ENCODE measurements at regions not wholly inside any gene's neighbourhood (a gene's known extent, or its start where the extent isn't known, plus 50 kb on each side); places are given as distances from the start of the nearest gene placed in this dataset.
A peak's percentile ranks its signal among the peaks of the same experiment; 100 is the strongest.

DNA sequence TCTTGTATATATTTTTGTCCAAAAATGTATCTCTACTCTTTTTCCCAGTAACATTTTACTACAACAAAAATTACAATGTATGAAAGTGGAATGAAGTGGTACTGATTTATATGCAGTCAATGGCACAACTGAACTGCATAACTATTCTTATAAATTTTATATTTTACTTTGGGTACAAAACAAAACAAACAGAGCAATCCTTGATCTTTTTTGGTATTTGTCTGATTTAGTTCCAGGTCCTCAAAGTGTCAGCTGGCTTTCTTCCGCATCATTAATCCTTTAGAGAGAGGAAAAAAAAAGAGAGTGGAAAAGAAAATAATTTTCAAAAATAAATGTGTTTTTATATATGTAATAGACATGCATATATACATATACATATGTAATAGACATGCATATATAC is 252.4 kb upstream of the SLIT2 start:
- no peak for DNase-seq (ENCODE audit: low read depth in 2 of 2)

DNA sequence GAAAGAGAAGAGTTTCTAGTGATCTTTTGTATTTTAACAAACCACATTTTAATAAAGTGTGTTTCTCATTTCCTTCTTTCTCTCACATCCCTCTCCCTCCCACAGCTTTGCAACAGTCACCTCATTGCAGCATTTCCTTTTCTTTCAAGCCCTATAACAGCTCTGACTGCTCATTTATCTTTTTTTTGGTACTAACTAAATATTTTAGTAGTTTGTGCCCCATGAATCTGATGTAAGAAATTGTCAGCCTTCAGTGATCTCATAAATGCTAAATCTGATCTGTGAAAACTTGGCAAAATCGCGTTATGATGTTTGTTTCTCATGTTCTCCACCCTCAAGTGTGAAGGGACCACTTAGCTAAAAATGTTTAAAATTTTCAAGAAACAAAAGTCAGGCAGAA is 258.5 kb upstream of the SLIT2 start:
- DNase-seq (ENCODE audit: low read depth in 2 of 2): no peak

DNA sequence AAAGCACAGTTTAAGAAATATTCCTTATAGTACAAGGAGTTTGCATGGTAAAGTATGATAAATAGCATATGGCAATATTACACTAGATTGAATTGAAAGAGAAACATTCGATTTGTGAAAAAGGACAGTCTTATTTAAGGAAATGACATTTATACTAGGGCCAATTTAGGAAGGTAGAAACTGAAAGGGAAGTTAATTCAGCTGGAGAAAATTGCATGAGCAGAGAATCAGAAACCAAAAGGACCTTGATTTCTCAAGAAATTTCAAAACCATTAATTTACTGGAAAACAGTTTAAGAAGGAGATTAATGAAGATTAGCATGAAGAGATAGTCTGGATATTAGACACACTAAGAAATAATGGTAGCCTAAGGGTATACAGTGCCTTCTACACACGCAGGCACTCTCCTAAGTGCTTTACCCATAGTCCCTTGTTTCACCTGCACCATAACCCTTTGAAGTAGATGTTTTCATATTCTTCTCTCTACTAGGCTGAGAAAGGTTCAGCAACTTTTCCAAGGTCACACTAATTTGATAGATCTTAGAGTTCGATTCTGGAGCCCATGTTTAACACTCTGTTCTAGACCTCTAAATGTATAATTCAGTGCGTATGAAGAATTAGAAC is 259.1 kb upstream of the SLIT2 start:
- DNase-seq (ENCODE audit: low read depth in 2 of 2): no peak

DNA sequence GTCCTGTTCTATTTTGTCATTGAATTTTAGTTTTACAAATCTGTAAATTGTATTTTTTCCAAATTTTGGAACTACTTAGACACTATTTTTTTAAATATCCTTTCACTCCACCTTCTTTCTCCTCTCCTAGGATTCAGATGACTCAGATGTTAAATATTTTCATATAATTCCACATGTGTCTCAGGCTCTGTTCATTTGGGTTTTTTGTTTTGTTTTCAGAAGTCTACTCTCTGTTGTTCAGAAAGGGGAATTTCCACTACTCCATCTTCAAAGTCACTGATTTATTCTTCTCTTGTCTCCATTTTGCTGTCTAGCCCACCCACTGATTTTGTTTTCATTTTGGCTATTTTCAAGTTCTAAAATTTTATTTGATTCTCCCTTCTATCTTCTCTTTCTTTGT is 264.0 kb upstream of the SLIT2 start:
- peak in 1 of 2 donors; percentile 10 for DNase-seq (ENCODE audit: low read depth in 2 of 2)

DNA sequence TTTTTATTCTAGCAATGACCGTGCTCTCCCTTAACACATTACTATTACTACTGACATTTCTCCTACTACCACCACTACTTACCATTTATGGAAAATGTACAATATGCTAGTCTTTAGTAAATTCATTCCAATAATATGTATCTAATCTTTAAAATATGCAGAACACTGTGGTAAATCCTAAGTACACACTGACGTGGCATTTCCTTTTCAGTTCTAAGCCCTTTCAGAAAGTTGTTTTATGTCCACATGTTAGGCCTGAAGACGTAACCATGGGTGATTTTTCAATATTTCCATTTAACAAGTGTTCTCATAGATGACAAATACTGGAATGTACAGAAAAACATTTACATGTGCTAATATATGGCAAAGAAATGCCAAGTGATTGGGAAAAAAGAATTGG is 268.6 kb upstream of the SLIT2 start:
- DNase-seq (ENCODE audit: low read depth in 2 of 2): peak in 1 of 2 donors; percentile 77

DNA sequence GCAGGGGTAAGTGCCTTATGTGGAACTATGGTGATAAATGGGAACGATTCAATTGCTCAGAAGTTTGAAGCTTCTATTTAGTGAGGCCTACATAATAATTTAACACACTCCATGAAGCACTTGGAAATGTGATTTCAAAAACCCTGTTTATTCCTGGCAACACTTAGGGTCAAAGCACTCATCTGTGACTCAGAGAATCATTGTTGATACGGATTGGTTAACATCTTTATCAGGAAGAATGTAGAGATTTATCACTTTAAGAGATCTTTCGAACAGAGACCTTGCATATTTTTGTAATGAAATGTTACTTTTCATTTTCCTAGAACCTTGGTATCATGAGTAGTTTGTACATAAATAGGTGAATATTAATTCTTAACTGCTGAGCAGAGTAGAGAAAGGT is 269.1 kb upstream of the SLIT2 start:
- DNase-seq (ENCODE audit: low read depth in 2 of 2): peak in 1 of 2 donors; percentile 53

DNA sequence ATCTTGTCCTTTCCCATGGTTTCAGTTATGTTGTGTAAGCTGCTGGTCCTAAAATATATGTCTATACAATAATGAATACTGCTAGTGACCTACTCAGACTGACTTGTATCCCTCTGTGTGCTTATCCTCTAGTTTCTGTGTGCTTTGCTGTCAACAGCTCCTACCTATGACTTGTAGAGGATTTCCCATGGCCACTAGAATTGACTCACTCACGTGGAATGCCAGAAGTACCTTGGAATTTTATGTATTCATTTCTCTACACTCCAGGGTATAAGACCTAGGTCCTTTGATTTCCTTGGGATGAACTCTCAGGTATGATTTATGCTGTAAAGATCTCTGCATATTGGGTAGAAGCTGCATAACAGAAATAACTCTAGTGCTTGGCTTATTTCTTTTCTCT is 279.9 kb upstream of the SLIT2 start:
- no peak for DNase-seq (ENCODE audit: low read depth in 2 of 2)

DNA sequence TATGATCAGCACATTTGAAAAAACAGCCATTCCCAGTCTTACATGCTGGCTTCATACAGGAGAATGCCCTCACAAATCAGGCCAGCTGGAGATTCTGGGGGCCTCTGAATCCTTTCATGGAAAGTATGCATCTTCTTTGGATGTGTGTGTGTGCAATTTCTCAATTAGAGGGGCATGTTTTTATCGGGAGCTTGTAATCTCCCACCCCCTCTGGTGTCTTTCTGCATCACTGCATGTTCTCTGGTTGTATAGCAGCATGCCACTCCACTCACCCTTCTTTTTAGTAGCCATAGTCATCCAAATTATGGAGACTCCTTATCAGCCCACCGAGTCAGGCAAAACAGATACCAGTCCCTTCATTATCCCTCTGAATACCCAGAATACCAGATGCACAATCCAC is 282.2 kb upstream of the SLIT2 start:
- no peak for DNase-seq (ENCODE audit: low read depth in 2 of 2)

DNA sequence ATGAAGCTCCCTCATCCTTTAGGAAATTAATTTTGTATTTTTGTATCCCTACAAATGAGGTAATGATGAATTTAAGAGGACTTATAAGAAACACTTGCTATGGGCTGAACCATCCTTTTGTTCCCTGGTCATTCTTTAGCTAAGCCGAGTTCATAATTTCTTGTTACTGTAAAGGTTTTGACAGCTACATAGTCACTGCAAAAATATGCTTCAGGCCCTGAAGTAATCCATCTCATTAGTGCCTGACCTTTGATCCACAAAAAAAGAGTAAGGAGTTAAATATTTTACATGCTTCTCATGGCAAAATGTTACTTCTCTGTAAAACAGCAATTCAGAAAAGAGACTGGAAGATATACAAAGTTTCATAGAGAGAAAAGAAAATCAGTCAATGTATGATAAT is 290.6 kb upstream of the SLIT2 start:
- DNase-seq (ENCODE audit: low read depth in 2 of 2): no peak

DNA sequence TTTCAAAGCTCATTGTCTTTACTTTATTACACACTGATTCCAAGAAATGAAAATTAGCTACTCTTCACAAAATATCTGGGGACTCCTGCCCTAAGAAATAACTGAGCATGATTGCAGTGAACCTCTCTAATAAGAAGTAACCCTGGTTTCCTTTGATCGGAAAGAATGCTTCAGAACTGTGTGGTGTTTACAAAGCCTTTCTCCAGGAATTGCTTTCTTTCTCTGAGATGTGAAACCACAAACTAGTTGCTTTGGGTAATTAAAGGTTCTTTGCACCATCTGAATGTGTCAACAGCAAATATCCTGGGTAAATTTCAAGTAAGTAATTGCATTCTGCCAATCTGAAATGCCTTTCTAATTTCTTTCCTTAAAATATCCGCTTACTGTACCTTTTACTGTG is 292.9 kb upstream of the SLIT2 start:
- no peak for DNase-seq (ENCODE audit: low read depth in 2 of 2)

DNA sequence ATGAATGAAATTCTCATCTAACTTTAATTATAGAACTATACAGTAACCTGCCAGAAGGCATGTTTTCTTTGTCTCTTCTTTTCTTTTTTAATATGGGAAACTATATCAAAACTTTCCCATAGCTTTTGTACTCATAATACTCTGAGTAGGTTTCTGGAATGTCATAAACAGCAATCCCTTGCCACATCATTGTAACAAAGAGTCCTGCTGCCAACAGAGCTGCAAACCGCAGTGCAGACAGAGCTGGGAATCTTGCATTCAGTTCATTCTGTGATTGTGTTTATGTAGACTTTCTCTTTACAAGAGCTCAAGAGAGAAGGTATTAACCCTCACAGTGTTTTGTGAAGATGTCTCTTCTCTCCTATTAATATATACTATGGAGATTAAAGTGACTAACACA is 304.4 kb upstream of the SLIT2 start:
- DNase-seq (ENCODE audit: low read depth in 2 of 2): no peak

DNA sequence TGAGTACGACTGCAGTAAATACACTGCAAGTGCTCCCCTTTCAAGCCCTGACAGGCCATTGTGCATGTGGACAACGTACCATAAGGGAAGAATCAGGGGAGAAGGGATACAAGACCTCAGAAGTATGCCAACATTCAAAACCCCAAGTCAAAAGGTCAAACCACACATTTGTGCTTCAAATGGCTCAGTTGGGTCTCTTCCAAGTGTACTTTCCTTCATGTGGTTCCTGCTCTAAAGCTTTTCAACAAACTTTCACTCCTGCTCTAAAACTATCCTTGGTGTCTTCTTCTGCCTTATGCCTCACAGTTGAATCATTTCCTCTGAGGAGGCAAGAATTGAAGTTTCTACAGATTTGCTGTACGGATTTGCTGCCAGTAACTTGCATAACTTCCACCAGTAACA is 305.7 kb upstream of the SLIT2 start:
- DNase-seq (ENCODE audit: low read depth in 2 of 2): peak in 1 of 2 donors; percentile 58

DNA sequence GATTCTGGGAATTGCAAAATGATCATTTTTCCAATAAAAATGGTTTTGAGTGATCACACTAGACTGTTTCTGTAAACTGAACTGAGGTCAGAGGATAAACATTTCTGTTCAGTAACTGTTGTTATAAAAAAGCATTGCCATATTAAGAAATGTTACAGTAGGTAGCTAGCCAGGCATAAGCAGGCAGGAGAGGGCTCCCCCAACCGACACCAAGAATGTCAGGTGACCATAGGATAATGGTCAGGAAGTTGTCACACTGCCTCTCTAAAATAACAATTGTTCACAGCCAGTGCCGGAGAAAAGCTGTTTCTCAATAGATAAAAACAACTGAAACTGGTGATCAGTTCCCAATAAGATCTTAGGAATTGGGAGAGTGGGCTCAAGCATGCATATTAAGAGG is 306.2 kb upstream of the SLIT2 start:
- DNase-seq (ENCODE audit: low read depth in 2 of 2): peak in 1 of 2 donors; percentile 20

DNA sequence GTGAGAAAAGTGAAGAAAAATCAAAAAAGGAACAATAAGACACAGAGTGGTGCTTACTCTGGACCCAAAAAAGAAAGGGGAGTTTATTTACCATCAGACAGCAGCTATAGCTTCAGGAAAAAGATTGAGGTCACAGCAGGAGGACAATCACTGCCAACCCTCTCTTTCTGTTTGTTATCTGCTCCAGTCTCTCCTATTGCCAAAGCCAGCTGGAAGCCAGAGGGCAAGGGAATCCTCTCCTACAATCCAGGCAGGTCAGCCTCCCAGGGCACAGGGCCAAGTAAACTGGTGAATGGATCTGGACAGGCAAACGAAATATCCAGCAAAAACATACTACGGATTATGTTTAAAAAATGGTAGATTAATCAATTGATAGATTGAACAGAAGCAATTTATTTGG is 306.9 kb upstream of the SLIT2 start:
- DNase-seq (ENCODE audit: low read depth in 2 of 2): no peak

DNA sequence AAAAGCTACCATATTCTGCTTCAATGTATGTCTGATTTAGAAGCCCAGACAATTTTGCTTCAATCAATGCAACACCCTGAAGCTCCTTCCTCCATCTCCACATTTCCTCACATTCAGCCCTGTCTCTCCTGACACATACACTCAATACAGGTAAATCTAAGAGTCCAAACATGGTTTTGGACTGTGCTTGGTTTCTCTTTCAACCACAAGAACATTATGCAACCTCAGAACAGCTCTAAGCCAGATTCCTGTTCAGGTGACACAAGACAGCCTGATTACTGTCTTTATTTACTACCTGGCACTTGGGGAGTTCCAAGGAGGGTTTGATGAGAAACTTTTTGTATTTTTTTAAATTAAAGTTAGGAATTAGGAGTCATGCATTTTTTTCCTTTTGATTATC is 307.5 kb upstream of the SLIT2 start:
- no peak for DNase-seq (ENCODE audit: low read depth in 2 of 2)

DNA sequence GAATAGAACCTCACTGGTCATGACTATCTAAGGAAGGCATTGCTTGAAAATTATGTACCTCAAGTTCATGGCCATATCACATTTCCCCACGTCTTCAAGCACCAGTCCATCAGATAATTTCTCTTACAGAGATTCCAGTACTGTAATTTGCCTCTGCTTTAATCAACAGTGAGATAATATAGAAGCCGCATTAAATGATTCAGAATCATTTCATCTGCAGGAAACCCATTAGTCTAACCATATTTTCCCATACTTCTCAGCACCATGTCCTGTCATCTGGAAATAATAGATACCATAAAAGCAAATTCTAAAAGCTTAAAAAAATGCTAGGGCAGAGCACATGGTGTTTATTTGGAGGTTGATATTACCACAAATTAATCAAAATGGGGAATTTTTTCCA is 310.3 kb upstream of the SLIT2 start:
- no peak for DNase-seq (ENCODE audit: low read depth in 2 of 2)

DNA sequence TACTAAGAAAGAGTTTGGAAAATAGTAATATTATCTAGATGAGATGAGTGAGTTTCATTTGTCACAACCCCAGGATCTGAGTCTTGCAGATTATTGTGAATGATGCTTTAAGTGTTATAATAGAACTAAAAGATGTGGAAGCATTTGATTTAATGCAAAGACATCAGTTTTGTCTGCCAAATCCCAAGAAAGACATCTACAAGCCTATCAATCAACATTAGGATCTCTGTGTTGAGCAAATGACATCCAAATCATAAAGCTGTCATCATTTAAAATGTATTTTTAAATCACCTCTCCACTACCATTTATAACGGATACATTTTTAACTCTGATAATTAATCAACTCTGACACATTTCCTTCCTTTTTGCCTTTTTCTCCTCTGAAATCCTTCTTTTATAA is 310.8 kb upstream of the SLIT2 start:
- DNase-seq (ENCODE audit: low read depth in 2 of 2): no peak

DNA sequence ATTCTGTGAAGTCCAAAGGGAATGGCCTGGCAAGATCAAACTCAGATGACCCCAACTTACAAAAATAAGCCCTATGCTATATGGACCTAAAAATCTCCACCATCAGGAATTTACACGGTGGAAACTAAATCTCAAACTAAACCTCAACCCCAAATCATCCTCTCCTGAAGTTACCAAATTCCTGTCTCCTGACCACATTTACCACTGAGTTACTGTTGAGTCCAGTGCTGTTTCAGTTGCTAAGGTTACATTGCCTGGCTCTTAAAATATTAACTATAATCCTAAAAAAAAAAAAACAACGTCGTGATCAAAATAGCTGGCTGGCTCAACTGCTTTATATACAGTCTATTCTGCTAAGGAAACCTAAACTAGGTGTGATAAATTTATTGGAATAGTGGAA is 315.2 kb upstream of the SLIT2 start:
- DNase-seq (ENCODE audit: low read depth in 2 of 2): no peak

DNA sequence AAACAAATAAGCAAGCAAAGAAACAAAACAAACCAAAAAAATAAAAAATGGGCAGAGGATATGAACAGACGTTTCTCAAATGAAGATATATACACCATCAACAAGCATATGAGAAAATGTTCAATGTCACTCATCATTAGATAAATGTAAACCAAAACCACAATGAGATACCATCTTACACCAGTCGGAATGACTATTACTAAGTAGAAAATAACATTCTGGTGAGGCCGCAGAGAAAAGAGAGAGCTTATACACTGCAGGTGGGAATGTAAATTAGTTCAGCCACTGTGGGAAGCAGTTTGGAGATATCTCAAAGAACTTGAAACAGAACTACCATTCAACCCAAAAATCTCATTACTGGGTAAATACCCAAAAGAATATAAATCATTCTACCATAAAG is 321.0 kb upstream of the SLIT2 start:
- DNase-seq (ENCODE audit: low read depth in 2 of 2): no peak

DNA sequence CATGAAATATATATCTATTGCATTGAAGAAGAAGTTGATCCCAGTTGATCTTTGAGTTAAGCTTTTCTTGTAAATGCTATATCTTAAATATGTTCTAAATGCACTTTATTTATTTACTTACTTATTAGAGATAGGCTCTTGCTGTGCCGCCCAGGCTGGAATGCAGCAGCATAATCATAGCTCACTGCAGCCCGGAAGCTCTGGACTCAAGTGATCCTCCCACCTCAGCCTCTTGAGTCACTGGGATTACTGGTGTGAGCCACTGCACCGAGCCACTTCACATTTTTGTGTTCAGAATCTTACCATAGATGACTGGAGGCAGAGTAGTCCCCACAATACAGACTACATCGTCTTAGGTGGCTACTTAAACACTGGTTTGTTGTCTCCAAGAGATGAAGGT is 324.3 kb upstream of the SLIT2 start:
- DNase-seq (ENCODE audit: low read depth in 2 of 2): no peak

DNA sequence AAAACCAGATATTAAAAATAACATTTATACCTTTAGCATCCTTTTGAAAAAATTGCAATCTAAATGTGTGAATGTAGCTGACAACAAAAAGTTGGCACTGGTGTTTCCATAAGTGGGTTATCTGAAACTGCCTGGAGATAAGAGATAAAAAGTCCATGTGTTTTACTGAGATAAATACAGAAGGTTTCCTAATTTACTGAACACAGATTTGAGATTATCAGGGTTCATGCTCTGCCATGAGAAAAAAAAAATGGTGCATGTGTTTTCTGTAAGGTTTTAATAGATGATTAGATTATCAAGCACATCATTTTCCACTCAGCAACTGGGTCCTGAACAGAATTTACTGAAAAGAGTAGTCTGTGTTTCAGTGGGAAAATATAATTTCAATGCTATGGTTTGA is 326.2 kb upstream of the SLIT2 start:
- DNase-seq (ENCODE audit: low read depth in 2 of 2): no peak

DNA sequence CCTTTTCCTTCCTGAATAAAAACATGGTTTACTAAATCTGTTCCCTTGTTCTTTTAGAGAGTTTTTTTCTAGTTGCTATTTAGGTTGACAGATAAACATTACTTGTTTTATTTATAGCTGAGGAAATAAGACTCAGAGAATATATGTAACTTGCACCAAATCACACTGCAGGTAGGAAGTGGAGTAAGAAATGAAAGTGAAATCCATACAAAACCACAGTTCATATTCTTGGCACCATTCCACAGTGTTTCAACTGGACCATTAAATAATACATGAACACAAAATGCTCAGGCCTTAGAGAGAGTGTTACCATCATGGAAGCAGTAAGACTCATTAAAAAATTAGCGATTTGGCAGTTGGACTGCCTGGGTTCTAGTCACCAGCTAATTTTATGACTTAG is 326.9 kb upstream of the SLIT2 start:
- no peak for DNase-seq (ENCODE audit: low read depth in 2 of 2)

DNA sequence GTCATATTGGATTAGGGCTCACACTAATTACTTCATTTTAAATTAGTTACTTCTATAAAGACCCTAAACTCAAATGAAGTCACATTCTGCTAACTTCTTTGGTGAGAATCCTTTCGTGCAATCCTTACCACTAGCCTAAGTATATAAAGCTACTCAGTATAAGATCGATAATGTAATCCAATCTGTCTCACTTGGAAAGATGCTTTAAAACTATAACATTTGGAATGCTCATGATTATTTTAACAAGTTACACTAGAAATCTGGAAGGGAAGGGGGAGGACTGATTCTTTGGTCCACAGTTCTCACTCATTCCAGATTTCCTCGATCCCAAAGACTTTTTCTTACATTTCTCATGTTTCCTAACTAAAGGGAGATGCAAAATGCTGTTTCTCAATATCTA is 336.4 kb upstream of the SLIT2 start:
- no peak for DNase-seq (ENCODE audit: low read depth in 2 of 2)

DNA sequence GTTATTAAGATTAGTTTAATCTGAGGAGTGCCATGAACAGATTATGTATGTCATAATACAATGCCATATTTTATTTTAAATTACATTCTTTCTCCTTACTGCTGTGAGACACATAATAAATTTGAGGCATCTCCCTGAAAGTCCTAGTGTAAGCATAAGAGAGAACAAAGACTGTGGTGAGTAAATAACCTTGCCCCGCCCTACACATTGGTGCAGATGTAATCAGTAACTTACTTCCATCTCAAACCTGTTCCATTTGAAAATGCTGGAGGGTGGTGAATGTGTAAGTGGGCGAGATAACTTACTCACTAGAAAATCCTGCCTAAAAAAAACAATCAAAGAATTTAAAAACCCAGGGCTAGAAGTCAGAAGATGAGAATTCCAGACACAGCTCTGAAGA is 338.1 kb upstream of the SLIT2 start:
- DNase-seq (ENCODE audit: low read depth in 2 of 2): no peak

Data from dermis microvascular lymphatic vessel endothelial cell (primary cell).